ENCODE measurements at regions not wholly inside any gene's neighbourhood (a gene's known extent, or its start where the extent isn't known, plus 50 kb on each side); places are given as distances from the start of the nearest gene placed in this dataset.

- TF ChIP-seq CTCF (IDR thresholded peaks at IDR 0.05) (no peak), ZFX (IDR thresholded peaks at IDR 0.05; ENCODE audit: borderline replicate concordance) (no peak)
These were observed 386.6 kb downstream of the YTHDC2 start for GRCh38 chr5:113900141-113900540.
